ENCODE measurements at regions not wholly inside any gene's neighbourhood (a gene's known extent, or its start where the extent isn't known, plus 50 kb on each side); places are given as distances from the start of the nearest gene placed in this dataset.

- no peak for DNase-seq
- Histone ChIP-seq H3K9me3 (no peaks in the 10 kb centered on the region), H3K4me1 (peaks cover 0 to 6% (median 0%) of the 10 kb centered on the region in 3 donors), H3K36me3 (no peaks in the 10 kb centered on the region), H3K4me3 (no peak overlapping the region), H3K27ac (no peak overlapping the region), H3K27me3 (no peaks in the 10 kb centered on the region)
- 54 to 82% methylated on average over 1 of the region's 1 CpG for WGBS, 2 donors
- intact Hi-C loops (cut with DNase I), result no loop called here
- TF ChIP-seq CTCF (IDR thresholded peaks at IDR 0.05), result no peak
- no peak for TF ChIP-seq POLR2A (IDR thresholded peaks at IDR 0.05)
These were observed 293.5 kb downstream of the CENPW start for GRCh38 chr6:126633373-126633772.

- 85 to 92% methylated on average over 2 of the region's 2 CpGs for WGBS, 2 donors
- Histone ChIP-seq H3K4me3 (no peak overlapping the region), H3K9me3 (no peaks in the 10 kb centered on the region), H3K27me3 (no peaks in the 10 kb centered on the region), H3K36me3 (no peaks in the 10 kb centered on the region), H3K4me1 (no peaks in the 10 kb centered on the region), H3K27ac (no peak overlapping the region)
- intact Hi-C loops (cut with DNase I), result no loop called here
- DNase-seq, result no peak
- no peak for TF ChIP-seq CTCF (IDR thresholded peaks at IDR 0.05)
These were observed 300.4 kb downstream of the CENPW start for GRCh38 chr6:126640356-126640755.

GRCh38 chr6:126640921-126641320, 301.0 kb downstream of the CENPW start:
- no peak for TF ChIP-seq POLR2A (IDR thresholded peaks at IDR 0.05)
- TF ChIP-seq CTCF (IDR thresholded peaks at IDR 0.05), result no peak
- H3K9me3 ChIP-seq, result no peaks in the 10 kb centered on the region
- intact Hi-C loops (cut with DNase I), result no loop called here
- H3K4me3 ChIP-seq, result no peak overlapping the region
- H3K27me3 ChIP-seq, result no peaks in the 10 kb centered on the region
- H3K36me3 ChIP-seq, result no peaks in the 10 kb centered on the region
- DNase-seq, result no peak
- no peak overlapping the region for H3K27ac ChIP-seq
- H3K4me1 ChIP-seq, result no peaks in the 10 kb centered on the region

GRCh38 chr6:126641641-126642040, 301.7 kb downstream of the CENPW start:
- H3K4me1 ChIP-seq, result no peaks in the 10 kb centered on the region
- intact Hi-C loops (cut with DNase I), result no loop called here
- TF ChIP-seq POLR2A (IDR thresholded peaks at IDR 0.05) (no peak), CTCF (IDR thresholded peaks at IDR 0.05) (no peak)
- DNase-seq, result no peak
- WGBS, 2 donors, result 80 to 85% methylated on average over 1 of the region's 1 CpG
- no peak overlapping the region for H3K4me3 ChIP-seq
- H3K36me3 ChIP-seq, result no peaks in the 10 kb centered on the region
- no peaks in the 10 kb centered on the region for H3K27me3 ChIP-seq
- no peak overlapping the region for H3K27ac ChIP-seq
- H3K9me3 ChIP-seq, result no peaks in the 10 kb centered on the region

- H3K27ac ChIP-seq, result no peak overlapping the region
- 87 to 97% methylated on average over 9 to 31 of the region's 33 CpGs for WGBS, 2 donors
- intact Hi-C loops (cut with DNase I), result no loop called here
- no peak for DNase-seq
- no peaks in the 10 kb centered on the region for H3K36me3 ChIP-seq
- no peak overlapping the region for H3K4me3 ChIP-seq
- H3K9me3 ChIP-seq, result no peaks in the 10 kb centered on the region
- H3K4me1 ChIP-seq, result no peaks in the 10 kb centered on the region
- no peaks in the 10 kb centered on the region for H3K27me3 ChIP-seq
- TF ChIP-seq POLR2A (IDR thresholded peaks at IDR 0.05), result no peak
- TF ChIP-seq CTCF (IDR thresholded peaks at IDR 0.05), result no peak
These were observed 303.4 kb downstream of the CENPW start for GRCh38 chr6:126643352-126643751.

Measured in esophagus squamous epithelium (tissue), 5 donors.